ENCODE measurements at regions not wholly inside any gene's neighbourhood (a gene's known extent, or its start where the extent isn't known, plus 50 kb on each side); places are given as distances from the start of the nearest gene placed in this dataset.

DNA sequence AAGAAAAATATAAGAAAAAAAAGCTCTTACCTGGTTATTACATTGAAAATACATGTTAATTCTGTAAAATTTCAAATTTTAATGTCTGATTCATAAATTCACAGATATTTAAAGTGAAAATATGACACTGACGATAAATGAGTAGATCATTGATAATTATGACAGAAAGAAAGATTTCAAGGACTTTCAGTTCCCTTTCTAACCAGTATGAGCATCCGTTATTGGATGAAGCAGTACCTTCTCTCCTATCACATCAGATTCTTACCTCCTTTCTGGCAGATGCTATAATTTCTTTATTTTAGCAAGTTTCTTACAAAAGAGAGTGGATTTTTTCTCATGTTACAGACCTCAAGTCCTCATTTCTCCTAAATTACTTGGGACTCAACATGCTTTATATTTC is 847.3 kb downstream of the JRKL start:
- intact Hi-C loops (cut with micrococcal nuclease) = no loop called here
- H3K79me2 ChIP-seq (ENCODE audit: control insufficient read depth, insufficient read depth, low read length) = no peaks in the 10 kb centered on the region
- POLR2A ChIA-PET = no interaction called here
- H3K9me3 ChIP-seq (replicated peaks; ENCODE audit: control insufficient read depth, insufficient read depth, low read length) = peaks cover 2% of the 10 kb centered on the region
- TF ChIP-seq MYC (IDR thresholded peaks at IDR 0.05; ENCODE audit: low read depth, low read length) (no peak), FOS (IDR thresholded peaks at IDR 0.05; ENCODE audit: borderline replicate concordance, insufficient read depth, low read length) (no peak), POLR2A (IDR thresholded peaks at IDR 0.05; ENCODE audit: low read depth, low read length) (no peak)
- no peak overlapping the region for H3K4me2 ChIP-seq (ENCODE audit: insufficient read depth, low read length)
- FAIRE-seq = no peak
- H3K4me1 ChIP-seq (ENCODE audit: control insufficient read depth, extremely low read depth, insufficient read depth, low read length) = no peaks in the 10 kb centered on the region
- no peaks in the 10 kb centered on the region for H3K36me3 ChIP-seq (ENCODE audit: control insufficient read depth in 2 of 2, extremely low read depth in 1 of 2, insufficient read depth in 2 of 2, low read length in 2 of 2)
- no peak overlapping the region for H3K4me3 ChIP-seq (replicated peaks in 1 of 3; ENCODE audit: insufficient read depth in 1 of 3, low read depth in 1 of 3, low read length in 3 of 3)
- no peak for DNase-seq (ENCODE audit: low read depth, low spot score)
- no peaks in the 10 kb centered on the region for H4K20me1 ChIP-seq (replicated peaks; ENCODE audit: control insufficient read depth, extremely low read depth, insufficient read depth, low read length)
- no peak overlapping the region for H2AFZ ChIP-seq (ENCODE audit: low read depth, low read length)
- H3K9ac ChIP-seq (replicated peaks; ENCODE audit: extremely low read depth, insufficient read depth, low read length) = no peak overlapping the region
- H3K27me3 ChIP-seq (ENCODE audit: control insufficient read depth in 2 of 2, insufficient read depth in 2 of 2, low read length in 2 of 2) = no peaks in the 10 kb centered on the region
- BruUV-seq (replicated peaks) = no TSS peak
- dilution Hi-C loops (cut with MboI; ENCODE audit: extremely low pct_ligation_motif_present, low sequenced_read_pairs) = no loop called here
- no peaks in the 10 kb centered on the region for H3K9me1 ChIP-seq (replicated peaks; ENCODE audit: control insufficient read depth, extremely low read depth, insufficient read depth, low read length)
- CTCF ChIA-PET = no interaction called here
- no peak overlapping the region for H3K27ac ChIP-seq (ENCODE audit: insufficient read depth, low read depth, low read length)

DNA sequence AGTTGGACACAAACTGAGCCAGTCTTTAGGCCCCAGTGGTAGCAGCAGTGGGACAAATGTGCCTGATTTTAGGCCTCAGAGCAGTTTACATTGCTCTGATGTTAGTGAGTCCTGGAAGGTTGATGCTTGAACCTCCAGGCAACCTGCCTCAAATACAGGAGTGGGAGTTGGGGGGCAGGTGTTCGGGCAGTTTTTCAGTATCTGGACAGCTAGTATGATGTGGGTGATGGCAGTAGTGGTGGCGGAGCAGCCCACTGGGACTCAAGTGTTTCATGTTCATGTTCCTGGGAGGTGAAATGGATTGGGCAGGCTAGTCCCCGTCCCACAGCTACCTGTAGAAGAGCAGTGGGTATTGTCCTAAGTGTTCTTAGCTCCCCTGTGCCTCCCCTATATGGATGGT is 857.8 kb downstream of the JRKL start:
- Histone ChIP-seq H3K4me1 (ENCODE audit: control insufficient read depth, extremely low read depth, insufficient read depth, low read length) (no peaks in the 10 kb centered on the region), H3K9ac (replicated peaks; ENCODE audit: extremely low read depth, insufficient read depth, low read length) (no peak overlapping the region), H4K20me1 (replicated peaks; ENCODE audit: control insufficient read depth, extremely low read depth, insufficient read depth, low read length) (no peaks in the 10 kb centered on the region), H3K79me2 (ENCODE audit: control insufficient read depth, insufficient read depth, low read length) (no peaks in the 10 kb centered on the region), H3K27ac (ENCODE audit: insufficient read depth, low read depth, low read length) (no peak overlapping the region), H3K9me1 (replicated peaks; ENCODE audit: control insufficient read depth, extremely low read depth, insufficient read depth, low read length) (no peaks in the 10 kb centered on the region), H3K4me2 (ENCODE audit: insufficient read depth, low read length) (no peak overlapping the region), H2AFZ (ENCODE audit: low read depth, low read length) (no peak overlapping the region), H3K4me3 (replicated peaks in 1 of 3; ENCODE audit: insufficient read depth in 1 of 3, low read depth in 1 of 3, low read length in 3 of 3) (no peak overlapping the region), H3K9me3 (replicated peaks; ENCODE audit: control insufficient read depth, insufficient read depth, low read length) (peaks cover 3% of the 10 kb centered on the region), H3K36me3 (ENCODE audit: control insufficient read depth in 2 of 2, extremely low read depth in 1 of 2, insufficient read depth in 2 of 2, low read length in 2 of 2) (no peaks in the 10 kb centered on the region), H3K27me3 (ENCODE audit: control insufficient read depth in 2 of 2, insufficient read depth in 2 of 2, low read length in 2 of 2) (no peaks in the 10 kb centered on the region)
- FAIRE-seq (no peak), DNase-seq (ENCODE audit: low read depth, low spot score) (no peak)
- intact Hi-C loops (cut with micrococcal nuclease) = no loop called here
- POLR2A ChIA-PET = no interaction called here
- TF ChIP-seq POLR2A (IDR thresholded peaks at IDR 0.05; ENCODE audit: low read depth, low read length) = no peak
- TF ChIP-seq GATA2 (IDR thresholded peaks at IDR 0.05; ENCODE audit: insufficient read depth, insufficient read length, low read depth, low read length) = no peak
- TF ChIP-seq MYC (IDR thresholded peaks at IDR 0.05; ENCODE audit: low read depth, low read length) = no peak
- TF ChIP-seq, protein P1, sequence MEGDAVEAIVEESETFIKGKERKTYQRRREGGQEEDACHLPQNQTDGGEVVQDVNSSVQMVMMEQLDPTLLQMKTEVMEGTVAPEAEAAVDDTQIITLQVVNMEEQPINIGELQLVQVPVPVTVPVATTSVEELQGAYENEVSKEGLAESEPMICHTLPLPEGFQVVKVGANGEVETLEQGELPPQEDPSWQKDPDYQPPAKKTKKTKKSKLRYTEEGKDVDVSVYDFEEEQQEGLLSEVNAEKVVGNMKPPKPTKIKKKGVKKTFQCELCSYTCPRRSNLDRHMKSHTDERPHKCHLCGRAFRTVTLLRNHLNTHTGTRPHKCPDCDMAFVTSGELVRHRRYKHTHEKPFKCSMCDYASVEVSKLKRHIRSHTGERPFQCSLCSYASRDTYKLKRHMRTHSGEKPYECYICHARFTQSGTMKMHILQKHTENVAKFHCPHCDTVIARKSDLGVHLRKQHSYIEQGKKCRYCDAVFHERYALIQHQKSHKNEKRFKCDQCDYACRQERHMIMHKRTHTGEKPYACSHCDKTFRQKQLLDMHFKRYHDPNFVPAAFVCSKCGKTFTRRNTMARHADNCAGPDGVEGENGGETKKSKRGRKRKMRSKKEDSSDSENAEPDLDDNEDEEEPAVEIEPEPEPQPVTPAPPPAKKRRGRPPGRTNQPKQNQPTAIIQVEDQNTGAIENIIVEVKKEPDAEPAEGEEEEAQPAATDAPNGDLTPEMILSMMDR (IDR thresholded peaks at IDR 0.05; ENCODE audit: extremely low read depth in 1 of 2, insufficient read depth in 1 of 2, low read depth in 1 of 2, low read length in 2 of 2) = no peak
- TF ChIP-seq POLR2AphosphoS5 (IDR thresholded peaks at IDR 0.05; ENCODE audit: insufficient read depth, low read depth, low read length) = no peak
- TF ChIP-seq FOS (IDR thresholded peaks at IDR 0.05; ENCODE audit: borderline replicate concordance, insufficient read depth, low read length) = no peak
- TF ChIP-seq EZH2 (IDR thresholded peaks at IDR 0.05; ENCODE audit: borderline replicate concordance, low read depth, low read length, severe bottlenecking) = no peak
- TF ChIP-seq, protein P2, sequence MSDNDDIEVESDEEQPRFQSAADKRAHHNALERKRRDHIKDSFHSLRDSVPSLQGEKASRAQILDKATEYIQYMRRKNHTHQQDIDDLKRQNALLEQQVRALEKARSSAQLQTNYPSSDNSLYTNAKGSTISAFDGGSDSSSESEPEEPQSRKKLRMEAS (IDR thresholded peaks at IDR 0.05; ENCODE audit: insufficient read depth, insufficient read length) = no peak
- no peak for TF ChIP-seq JUN (IDR thresholded peaks at IDR 0.05; ENCODE audit: borderline replicate concordance, insufficient read depth, insufficient read length, low read depth)
- CTCF ChIA-PET = no interaction called here
- dilution Hi-C loops (cut with MboI; ENCODE audit: extremely low pct_ligation_motif_present, low sequenced_read_pairs) = no loop called here
- no TSS peak for BruUV-seq (replicated peaks)

Measured in endothelial cell of umbilical vein (primary cell).